Mesendoderm (in vitro differentiated cells): ENCODE measurements at regions not wholly inside any gene's neighbourhood (a gene's known extent, or its start where the extent isn't known, plus 50 kb on each side); places are given as distances from the start of the nearest gene placed in this dataset.
A peak's percentile ranks its signal among the peaks of the same experiment; 100 is the strongest.

Experiments
- DNase-seq: peaks from one replicate; pipeline ENCODE4 v3.0.0; 2013
- H2AK5ac ChIP-seq: 2 replicates; pipeline ENCODE4 v1.6.1; 2013; ENCODE audit warnings: low read length, inconsistent platforms
- H2BK120ac ChIP-seq: 2 replicates; pipeline ENCODE4 v1.6.1; 2013; ENCODE audit warnings: low read depth, mild to moderate bottlenecking, low read length, moderate library complexity, mixed read lengths
- H2BK15ac ChIP-seq: replicated peaks from 2 replicates; pipeline ENCODE4 v1.6.1; 2013; ENCODE audit warnings: low read depth, mild to moderate bottlenecking, moderate library complexity
- H2BK5ac ChIP-seq: 2 replicates; pipeline ENCODE4 v1.6.1; 2013; ENCODE audit warnings: low read length, inconsistent platforms
- H3K18ac ChIP-seq: 2 replicates; pipeline ENCODE4 v1.6.1; 2013; ENCODE audit warnings: mild to moderate bottlenecking, low read length, mixed read lengths
- H3K23ac ChIP-seq: one replicate; pipeline ENCODE4 v1.6.1; 2013; ENCODE audit warnings: low read length
- H3K27ac ChIP-seq: 2 replicates; pipeline ENCODE4 v1.5.1; 2013; ENCODE audit warnings: low read depth, mild to moderate bottlenecking, inconsistent platforms, low read length, moderate library complexity
- H3K27me3 ChIP-seq: 2 replicates; pipeline ENCODE4 v1.6.1; 2013; ENCODE audit warnings: low read length, control low read depth, mild to moderate bottlenecking, inconsistent platforms; ENCODE audit not compliant: insufficient read depth, poor library complexity
- H3K36me3 ChIP-seq: 2 replicates; pipeline ENCODE4 v1.6.1; 2013; ENCODE audit warnings: low read length, inconsistent platforms; ENCODE audit not compliant: control insufficient read depth, insufficient read depth
- H3K4ac ChIP-seq: one replicate; pipeline ENCODE4 v1.6.1; 2013; ENCODE audit warnings: low read depth, mild to moderate bottlenecking, low read length, moderate library complexity
- H3K4me1 ChIP-seq: 2 replicates; pipeline ENCODE4 v1.6.1; 2013; ENCODE audit warnings: low read depth, low read length, inconsistent platforms; ENCODE audit not compliant: control insufficient read depth
- H3K4me2 ChIP-seq: 2 replicates; pipeline ENCODE4 v1.6.1; 2013; ENCODE audit warnings: low read length
- H3K4me3 ChIP-seq: 2 replicates; pipeline ENCODE4 v1.5.1; 2013; ENCODE audit warnings: mild to moderate bottlenecking, low read length
- H3K56ac ChIP-seq: one replicate; pipeline ENCODE4 v1.6.1; 2013; ENCODE audit warnings: low read length
- H3K79me1 ChIP-seq: 2 replicates; pipeline ENCODE4 v1.6.1; 2013; ENCODE audit warnings: low read length, inconsistent platforms
- H3K79me2 ChIP-seq: 2 replicates; pipeline ENCODE4 v1.6.1; 2013; ENCODE audit warnings: mild to moderate bottlenecking, low read length; ENCODE audit not compliant: control insufficient read depth, insufficient read depth
- H3K9ac ChIP-seq: 2 replicates; pipeline ENCODE4 v1.6.1; 2013; ENCODE audit warnings: low read length, inconsistent platforms
- H4K5ac ChIP-seq: one replicate; pipeline ENCODE4 v1.6.1; 2013; ENCODE audit warnings: low read length
- H4K8ac ChIP-seq: one replicate; pipeline ENCODE4 v1.6.1; 2013; ENCODE audit warnings: low read depth, mild to moderate bottlenecking, control low read depth, low read length, moderate library complexity
- WGBS: extraction: QIAGEN DNeasy Blood & Tissue Kit; methylation state at CpG from one replicate; pipeline ENCODE4 v1.1.7; 2013; ENCODE audit warnings: low lambda C conversion rate, missing lambda C conversion rate; ENCODE audit not compliant: insufficient coverage; ENCODE audit errors: extremely low coverage; 5-methylcytosine and 5-hydroxymethylcytosine counted together

DNA sequence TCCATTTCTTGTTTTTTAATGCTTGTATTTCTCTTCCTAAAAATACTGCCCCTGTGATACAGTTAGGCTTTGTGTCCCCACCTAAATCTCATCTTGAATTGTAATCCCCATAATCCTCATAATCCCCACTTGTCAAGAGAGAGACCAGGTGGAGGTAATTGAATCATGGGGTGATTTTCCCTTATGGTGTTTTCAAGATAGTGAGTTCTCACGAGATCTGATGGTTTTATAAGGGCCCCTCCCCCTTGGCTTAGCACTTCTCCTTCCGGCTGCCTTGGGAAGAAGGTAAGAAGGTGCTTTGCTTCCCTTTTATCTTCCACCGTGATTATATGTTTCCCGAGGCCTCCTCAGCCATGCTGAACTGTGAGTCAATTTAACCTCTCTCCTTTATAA is 227.4 kb downstream of the MAN2A1 start:
- H3K56ac ChIP-seq = no peak overlapping the region

DNA sequence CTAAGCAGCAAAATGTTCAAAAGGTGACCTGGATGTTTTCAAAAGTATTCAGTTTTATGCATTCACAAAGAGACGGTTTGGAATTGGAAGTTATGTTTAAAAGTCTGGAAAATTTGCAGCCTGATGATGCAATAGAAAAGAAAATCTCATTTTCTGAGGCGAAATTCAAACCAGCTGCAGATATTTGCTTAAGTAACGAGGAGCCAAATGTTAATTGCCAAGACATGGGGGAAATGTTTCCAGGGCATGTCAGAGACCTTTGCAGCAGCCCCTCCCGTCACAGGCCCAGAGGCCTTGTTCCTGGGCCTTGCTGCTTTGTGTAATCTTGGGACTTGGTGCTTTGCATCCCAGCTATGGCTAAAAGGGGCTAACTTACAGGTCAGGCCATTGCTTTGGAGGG is 228.2 kb downstream of the MAN2A1 start:
- Histone ChIP-seq H3K9ac (no peak overlapping the region), H2AK5ac (no peak overlapping the region), H3K4me2 (no peak overlapping the region), H3K56ac (no peak overlapping the region), H4K5ac (no peak overlapping the region), H3K27ac (no peak overlapping the region), H3K18ac (no peak overlapping the region), H3K79me2 (no peaks in the 10 kb centered on the region), H3K4me1 (no peaks in the 10 kb centered on the region), H3K79me1 (no peaks in the 10 kb centered on the region), H3K36me3 (no peaks in the 10 kb centered on the region), H2BK120ac (no peak overlapping the region), H4K8ac (no peak overlapping the region), H3K23ac (no peak overlapping the region), H3K27me3 (peaks cover 2% of the 10 kb centered on the region), H2BK5ac (no peak overlapping the region), H3K4ac (no peak overlapping the region), H3K4me3 (no peak overlapping the region), H2BK15ac (no peak overlapping the region)
- DNase-seq = no peak
- WGBS = no CpG with 5 or more reads among the region's 4 CpGs

More for the DNA sequence above, 227.4 kb downstream of the MAN2A1 start:
- Histone ChIP-seq H2BK15ac (no peak overlapping the region), H3K79me2 (no peaks in the 10 kb centered on the region), H3K18ac (no peak overlapping the region), H4K8ac (no peak overlapping the region), H3K4me3 (no peak overlapping the region), H3K23ac (no peak overlapping the region), H3K27me3 (peaks cover 2% of the 10 kb centered on the region), H3K4me2 (no peak overlapping the region), H2AK5ac (no peak overlapping the region), H2BK5ac (no peak overlapping the region), H3K27ac (no peak overlapping the region), H3K4me1 (no peaks in the 10 kb centered on the region), H4K5ac (no peak overlapping the region), H3K36me3 (no peaks in the 10 kb centered on the region), H3K4ac (no peak overlapping the region), H2BK120ac (no peak overlapping the region), H3K79me1 (no peaks in the 10 kb centered on the region), H3K9ac (no peak overlapping the region)
- DNase-seq = peak; percentile 81
- WGBS = no CpG with 5 or more reads among the region's 4 CpGs

GRCh38 chr5:109920736-109921135 is 231.0 kb downstream of the MAN2A1 start:
- H3K79me1 ChIP-seq = no peaks in the 10 kb centered on the region
- H2BK15ac ChIP-seq = no peak overlapping the region
- no peak overlapping the region for H3K4me2 ChIP-seq
- no peak overlapping the region for H3K56ac ChIP-seq
- no peak overlapping the region for H3K9ac ChIP-seq
- no peak overlapping the region for H4K8ac ChIP-seq
- H3K36me3 ChIP-seq = no peaks in the 10 kb centered on the region
- no CpG with 5 or more reads among the region's 4 CpGs for WGBS
- no peak overlapping the region for H3K27ac ChIP-seq
- H3K18ac ChIP-seq = no peak overlapping the region
- H2AK5ac ChIP-seq = no peak overlapping the region
- H3K27me3 ChIP-seq = no peaks in the 10 kb centered on the region
- no peak overlapping the region for H2BK120ac ChIP-seq
- H3K79me2 ChIP-seq = no peaks in the 10 kb centered on the region
- H3K4ac ChIP-seq = no peak overlapping the region
- no peak for DNase-seq
- no peak overlapping the region for H2BK5ac ChIP-seq
- no peak overlapping the region for H3K4me3 ChIP-seq
- no peaks in the 10 kb centered on the region for H3K4me1 ChIP-seq
- no peak overlapping the region for H4K5ac ChIP-seq
- no peak overlapping the region for H3K23ac ChIP-seq

DNA sequence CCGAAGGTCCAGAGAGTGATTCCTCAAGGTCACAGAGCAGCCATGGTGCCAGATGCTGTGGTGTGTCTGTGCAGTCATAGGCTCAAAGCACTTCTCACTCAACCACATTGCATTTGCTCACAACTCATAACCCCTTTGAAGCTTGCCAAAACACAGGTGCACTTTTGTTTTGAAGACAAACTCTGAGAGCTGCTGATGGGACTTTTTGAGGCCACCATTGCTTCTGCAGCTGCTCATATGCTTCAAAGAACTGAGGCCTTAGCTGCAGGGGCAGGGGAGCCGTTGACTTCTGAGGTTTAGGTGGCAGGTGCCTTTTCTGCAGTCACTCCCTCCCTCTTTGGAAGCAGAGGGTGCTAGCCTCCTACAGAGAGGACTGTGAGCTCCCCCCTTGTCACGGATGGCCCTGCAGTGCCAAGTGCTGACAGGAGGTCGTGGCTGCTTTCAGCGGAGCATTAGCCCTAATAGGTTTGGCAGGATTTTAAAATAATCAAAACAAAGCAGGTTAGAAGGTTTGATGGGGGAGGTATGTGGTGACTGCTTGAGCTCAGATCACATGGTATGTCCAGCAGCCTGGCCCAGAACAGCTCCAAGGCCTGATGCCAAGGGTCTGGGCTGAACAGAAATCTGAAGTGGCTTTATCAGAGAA is 232.1 kb downstream of the MAN2A1 start:
- H4K8ac ChIP-seq = no peak overlapping the region

GRCh38 chr5:109922381-109922995 is 232.8 kb downstream of the MAN2A1 start:
- Histone ChIP-seq H3K79me2 (no peaks in the 10 kb centered on the region), H3K27ac (no peak overlapping the region), H4K8ac (no peak overlapping the region), H2BK15ac (no peak overlapping the region), H3K23ac (no peak overlapping the region), H3K4ac (no peak overlapping the region), H3K4me1 (no peaks in the 10 kb centered on the region), H3K18ac (no peak overlapping the region), H3K9ac (no peak overlapping the region), H3K27me3 (no peaks in the 10 kb centered on the region), H2BK120ac (no peak overlapping the region), H3K4me2 (no peak overlapping the region), H4K5ac (no peak overlapping the region), H2AK5ac (no peak overlapping the region), H3K79me1 (no peaks in the 10 kb centered on the region), H3K36me3 (no peaks in the 10 kb centered on the region), H3K4me3 (no peak overlapping the region), H2BK5ac (no peak overlapping the region), H3K56ac (no peak overlapping the region)
- no CpG with 5 or more reads among the region's 6 CpGs for WGBS
- peak; percentile 23 for DNase-seq

More for the DNA sequence above, 232.1 kb downstream of the MAN2A1 start:
- Histone ChIP-seq H3K4ac (no peak overlapping the region), H2BK15ac (no peak overlapping the region), H3K27me3 (no peaks in the 10 kb centered on the region), H3K79me2 (no peaks in the 10 kb centered on the region), H3K4me2 (no peak overlapping the region), H3K56ac (no peak overlapping the region), H4K5ac (no peak overlapping the region), H3K36me3 (no peaks in the 10 kb centered on the region), H3K18ac (no peak overlapping the region), H3K79me1 (no peaks in the 10 kb centered on the region), H3K23ac (no peak overlapping the region), H3K4me1 (no peaks in the 10 kb centered on the region), H3K4me3 (no peak overlapping the region), H2AK5ac (no peak overlapping the region), H2BK120ac (no peak overlapping the region), H3K9ac (no peak overlapping the region), H3K27ac (no peak overlapping the region), H2BK5ac (no peak overlapping the region)
- no CpG with 5 or more reads among the region's 5 CpGs for WGBS
- DNase-seq = no peak

DNA sequence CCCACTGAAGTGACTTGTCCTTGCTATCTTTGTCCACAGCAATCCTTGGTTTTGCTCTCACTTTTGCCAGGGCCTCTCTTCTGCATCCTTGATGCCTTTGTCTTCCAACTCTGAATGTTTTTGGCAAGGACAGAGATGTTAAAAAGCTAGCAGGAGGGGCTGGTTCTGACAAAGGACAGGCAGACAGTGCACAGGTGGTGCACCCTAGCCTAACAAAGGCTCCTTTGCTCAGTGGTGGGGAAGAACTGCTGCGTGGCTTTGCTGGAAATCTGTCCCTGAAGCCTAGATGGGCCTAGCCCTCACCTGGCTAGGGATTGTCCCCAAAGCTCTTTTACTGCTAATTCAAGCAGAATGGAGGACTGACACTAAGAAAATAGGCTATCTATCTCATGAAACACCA is 233.5 kb downstream of the MAN2A1 start:
- no peak for DNase-seq
- no peaks in the 10 kb centered on the region for H3K27me3 ChIP-seq
- H3K56ac ChIP-seq = no peak overlapping the region
- H3K18ac ChIP-seq = no peak overlapping the region
- no CpG with 5 or more reads among the region's 1 CpG for whole genome bisulfite sequencing
- H3K36me3 ChIP-seq = no peaks in the 10 kb centered on the region
- H4K8ac ChIP-seq = no peak overlapping the region
- H4K5ac ChIP-seq = no peak overlapping the region
- no peaks in the 10 kb centered on the region for H3K4me1 ChIP-seq
- no peak overlapping the region for H2AK5ac ChIP-seq
- no peak overlapping the region for H3K4me2 ChIP-seq
- no peak overlapping the region for H3K4ac ChIP-seq
- no peak overlapping the region for H3K9ac ChIP-seq
- H3K79me2 ChIP-seq = no peaks in the 10 kb centered on the region
- H2BK5ac ChIP-seq = no peak overlapping the region
- no peak overlapping the region for H3K27ac ChIP-seq
- H3K79me1 ChIP-seq = no peaks in the 10 kb centered on the region
- H3K23ac ChIP-seq = no peak overlapping the region
- H2BK15ac ChIP-seq = no peak overlapping the region
- no peak overlapping the region for H2BK120ac ChIP-seq
- H3K4me3 ChIP-seq = no peak overlapping the region
